ENCODE measurements at regions not wholly inside any gene's neighbourhood (a gene's known extent, or its start where the extent isn't known, plus 50 kb on each side); places are given as distances from the start of the nearest gene placed in this dataset.

- no peak for TF ChIP-seq CTCF (conservative IDR thresholded peaks at IDR 0.05; ENCODE audit: low read depth, low read length)
- TF ChIP-seq EZH2 (IDR thresholded peaks at IDR 0.05; ENCODE audit: low read length, unreplicated experiment) = no peak
- no peak for TF ChIP-seq EZH2phosphoT487 (IDR thresholded peaks at IDR 0.05; ENCODE audit: borderline replicate concordance, low read length)
These were observed 60.9 kb upstream of the EEF2KMT start for GRCh38 chr16:5158494-5158893.
